Ovary (tissue), 7 donors: ENCODE measurements at regions not wholly inside any gene's neighbourhood (a gene's known extent, or its start where the extent isn't known, plus 50 kb on each side); places are given as distances from the start of the nearest gene placed in this dataset.

Experiments
- DNase-seq, 5 donors: peaks; one replicate each; pipeline ENCODE4 v3.0.0-alpha.2; 2019 to 2020
- H3K27ac ChIP-seq, 2 donors: fragments of 200-600 bp; one replicate each; pipeline versions ENCODE4 v1.5.1 to v1.8.0; 2019 to 2022
- H3K27me3 ChIP-seq: fragments of 200-600 bp; one replicate; pipeline ENCODE4 v1.8.0; 2022
- H3K36me3 ChIP-seq: fragments of 200-600 bp; sonication (generic); one replicate; pipeline ENCODE4 v1.5.1; 2019
- H3K4me1 ChIP-seq: one replicate; pipeline ENCODE4 v1.8.1; 2013; ENCODE audit warnings: mild to moderate bottlenecking, moderate library complexity; ENCODE audit not compliant: insufficient read depth
- H3K4me3 ChIP-seq: fragments of 200-600 bp; sonication (generic); one replicate; pipeline ENCODE4 v1.5.1; 2017
- H3K9me3 ChIP-seq, 2 donors: fragments of 200-600 bp in 1 of 2; sonication (generic) in 1 of 2; one replicate each; pipeline versions ENCODE4 v1.5.1 to v1.8.1; 2013 to 2019; ENCODE audit warnings: mild to moderate bottlenecking in 1 of 2, moderate library complexity in 1 of 2
- CTCF ChIP-seq, 3 donors: fragments of 450-650 bp in 2 of 3; fragments of 200-600 bp in 1 of 3; IDR thresholded peaks; one replicate each; pipeline versions ENCODE4 v1.5.1 to v1.8.0; 2016 to 2022; ENCODE audit warnings: antibody characterized with exemption in 3 of 3, mild to moderate bottlenecking in 1 of 3
- EP300 ChIP-seq: sonication (generic); formaldehyde crosslinking; IDR thresholded peaks from one replicate; pipeline ENCODE4 v1.6.1; 2017; ENCODE audit warnings: antibody characterized with exemption
- POLR2A ChIP-seq: fragments of 450-650 bp; IDR thresholded peaks from one replicate; pipeline ENCODE4 v1.6.1; 2017; ENCODE audit warnings: antibody characterized with exemption, mild to moderate bottlenecking, moderate library complexity
- WGBS, 3 donors: extraction: QIAGEN DNeasy Blood & Tissue Kit in 1 of 3; methylation state at CpG; one replicate each; pipeline versions ENCODE4 v1.1.5 to v1.1.7; 2013 to 2017; 5-methylcytosine and 5-hydroxymethylcytosine counted together
- intact Hi-C, 4 donors: fragments of 100-400 bp; cut with DNase I; formaldehyde crosslinking; loops; one replicate each; pipeline versions ENCODE4 v1.11.0 to v1.15.1; 2022 to 2023
- donor health status: DM: no; HTN: no; CAD: no; lungs with moderate emphysema.
- donor health status: DM: no; HTN: no; CAD: no.
- donor health status: Bipolar disorder and iron deficiency.
- donor health status: DM: no; HTN: no; CAD: no.
- donor health status: DM: yes; HTN: yes; CAD: no.

DNA sequence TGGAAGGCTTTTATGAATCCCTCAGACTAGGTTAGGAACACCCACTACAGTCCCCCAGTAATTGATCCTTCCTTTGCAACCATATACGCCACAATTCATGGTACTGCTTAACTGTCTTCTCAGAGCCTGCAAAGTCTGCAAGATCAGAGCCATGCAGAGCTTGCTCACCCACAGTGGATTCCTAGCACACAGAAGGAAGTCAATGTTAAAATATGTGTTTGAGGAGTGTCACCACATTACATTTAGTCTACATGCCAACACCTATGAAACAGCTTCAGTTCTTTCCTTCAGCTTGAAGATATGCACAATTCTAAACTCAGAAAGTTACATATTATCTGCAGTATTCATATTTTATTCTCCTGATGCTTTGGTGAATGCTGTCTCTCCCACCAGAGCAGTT, 138.5 kb downstream of the NDUFA12 start:
- no peak for DNase-seq
- WGBS, 3 donors, result 88 to 97% (median 95%) methylated on average over 1 of the region's 1 CpG
- peak overlapping the region in 1 of 2 donors; percentile 39 for H3K27ac ChIP-seq

GRCh38 chr12:94863321-94864035, 140.0 kb downstream of the NDUFA12 start:
- Histone ChIP-seq H3K36me3 (no peaks in the 10 kb centered on the region), H3K4me3 (no peak overlapping the region), H3K9me3 (no peaks in the 10 kb centered on the region), H3K27me3 (no peaks in the 10 kb centered on the region), H3K4me1 (peaks cover 12% of the 10 kb centered on the region), H3K27ac (no peak overlapping the region)
- intact Hi-C loops, result no loop called here
- 21 to 25% (median 22%) methylated on average over 8 of the region's 8 CpGs for WGBS, 3 donors
- DNase-seq, result no peak
- TF ChIP-seq EP300 (no peak), POLR2A (no peak), CTCF (IDR thresholded peaks at IDR 0.05) (no peak)

More for the DNA sequence above, 138.5 kb downstream of the NDUFA12 start:
- Histone ChIP-seq H3K4me1 (peaks cover 11% of the 10 kb centered on the region), H3K9me3 (no peaks in the 10 kb centered on the region), H3K27me3 (no peaks in the 10 kb centered on the region), H3K4me3 (no peak overlapping the region), H3K36me3 (no peaks in the 10 kb centered on the region)
- intact Hi-C loops, result no loop called here
- TF ChIP-seq EP300 (no peak), POLR2A (no peak), CTCF (IDR thresholded peaks at IDR 0.05) (no peak)

- intact Hi-C loops, result no loop called here
- peaks cover 12% of the 10 kb centered on the region for H3K4me1 ChIP-seq
- no peak overlapping the region for H3K4me3 ChIP-seq
- no peak for DNase-seq
- H3K27ac ChIP-seq, result no peak overlapping the region
- TF ChIP-seq CTCF (IDR thresholded peaks at IDR 0.05) (no peak), POLR2A (no peak), EP300 (no peak)
- H3K36me3 ChIP-seq, result no peaks in the 10 kb centered on the region
- no peaks in the 10 kb centered on the region for H3K27me3 ChIP-seq
- no peaks in the 10 kb centered on the region for H3K9me3 ChIP-seq
- WGBS, 3 donors, result 88 to 96% (median 90%) methylated on average over 3 of the region's 3 CpGs
Observed at GRCh38 chr12:94862421-94862820, 141.1 kb downstream of the NDUFA12 start.

- no peak for DNase-seq
- H3K36me3 ChIP-seq, result no peaks in the 10 kb centered on the region
- WGBS, 3 donors, result 21 to 32% (median 29%) methylated on average over 2 of the region's 2 CpGs
- no peak overlapping the region for H3K27ac ChIP-seq
- H3K27me3 ChIP-seq, result no peaks in the 10 kb centered on the region
- no peak overlapping the region for H3K4me3 ChIP-seq
- H3K9me3 ChIP-seq, result no peaks in the 10 kb centered on the region
- intact Hi-C loops, result no loop called here
- H3K4me1 ChIP-seq, result peaks cover 10% of the 10 kb centered on the region
- TF ChIP-seq EP300, result no peak
- no peak for TF ChIP-seq CTCF (IDR thresholded peaks at IDR 0.05)
- TF ChIP-seq POLR2A, result no peak
Observed at GRCh38 chr12:94856324-94856723, 147.2 kb downstream of the NDUFA12 start.
